NB4 (cell line): ENCODE measurements at regions not wholly inside any gene's neighbourhood (a gene's known extent, or its start where the extent isn't known, plus 50 kb on each side); places are given as distances from the start of the nearest gene placed in this dataset.

ENCODE experiments used
- POLR2A ChIP-seq: IDR thresholded peaks from 2 replicates; pipeline ENCODE4 v1.6.1; 2011; ENCODE audit warnings: mild to moderate bottlenecking; ENCODE audit not compliant: insufficient read length; ENCODE audit errors: extremely low read depth
- TF ChIP-seq, protein P1 (sequence below): IDR thresholded peaks from one replicate; pipeline ENCODE4 v1.5.1; 2012; ENCODE audit warnings: low read depth, low read length

DNA sequence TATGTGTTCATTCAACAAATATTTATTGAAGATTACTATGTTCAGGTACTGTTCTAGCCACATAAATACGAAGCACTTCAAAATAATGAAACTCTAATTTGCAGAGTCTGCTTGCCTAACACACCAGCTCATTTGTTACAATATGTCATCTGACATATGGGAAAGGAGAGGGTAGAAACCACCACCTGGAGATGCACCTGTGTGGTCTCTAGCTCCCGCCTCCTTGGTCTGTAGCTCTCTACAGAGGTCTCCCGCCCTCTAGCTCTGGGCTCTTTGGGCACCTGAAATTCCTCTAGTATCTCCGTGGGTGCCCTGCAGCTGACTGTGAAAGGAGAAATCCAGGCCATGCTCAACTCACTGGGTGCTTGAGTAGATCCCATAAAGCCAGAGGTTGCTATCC lies 51.4 kb upstream of the DBX1 start:
- TF ChIP-seq, protein P1, sequence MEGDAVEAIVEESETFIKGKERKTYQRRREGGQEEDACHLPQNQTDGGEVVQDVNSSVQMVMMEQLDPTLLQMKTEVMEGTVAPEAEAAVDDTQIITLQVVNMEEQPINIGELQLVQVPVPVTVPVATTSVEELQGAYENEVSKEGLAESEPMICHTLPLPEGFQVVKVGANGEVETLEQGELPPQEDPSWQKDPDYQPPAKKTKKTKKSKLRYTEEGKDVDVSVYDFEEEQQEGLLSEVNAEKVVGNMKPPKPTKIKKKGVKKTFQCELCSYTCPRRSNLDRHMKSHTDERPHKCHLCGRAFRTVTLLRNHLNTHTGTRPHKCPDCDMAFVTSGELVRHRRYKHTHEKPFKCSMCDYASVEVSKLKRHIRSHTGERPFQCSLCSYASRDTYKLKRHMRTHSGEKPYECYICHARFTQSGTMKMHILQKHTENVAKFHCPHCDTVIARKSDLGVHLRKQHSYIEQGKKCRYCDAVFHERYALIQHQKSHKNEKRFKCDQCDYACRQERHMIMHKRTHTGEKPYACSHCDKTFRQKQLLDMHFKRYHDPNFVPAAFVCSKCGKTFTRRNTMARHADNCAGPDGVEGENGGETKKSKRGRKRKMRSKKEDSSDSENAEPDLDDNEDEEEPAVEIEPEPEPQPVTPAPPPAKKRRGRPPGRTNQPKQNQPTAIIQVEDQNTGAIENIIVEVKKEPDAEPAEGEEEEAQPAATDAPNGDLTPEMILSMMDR = no peak
- no peak for TF ChIP-seq POLR2A
